Osteoblast (primary cell): ENCODE measurements at regions not wholly inside any gene's neighbourhood (a gene's known extent, or its start where the extent isn't known, plus 50 kb on each side); places are given as distances from the start of the nearest gene placed in this dataset.

ENCODE experiments used
- DNase-seq: peaks from one replicate; pipeline ENCODE4 v3.0.0; 2011; ENCODE audit warnings: low spot score, mixed read lengths; ENCODE audit not compliant: insufficient read length; ENCODE audit errors: missing footprints
- H2AFZ ChIP-seq: 2 replicates; pipeline ENCODE4 v1.6.0; 2011; ENCODE audit warnings: mild to moderate bottlenecking, low read length
- H3K27ac ChIP-seq: 2 replicates; pipeline ENCODE4 v1.5.1; 2011; ENCODE audit warnings: mild to moderate bottlenecking, low read depth, low read length, moderate library complexity
- H3K27me3 ChIP-seq: 2 replicates; pipeline ENCODE4 v1.6.0; 2012; ENCODE audit warnings: mild to moderate bottlenecking, control low read depth, inconsistent platforms, low read length, moderate library complexity; ENCODE audit not compliant: insufficient read depth
- H3K36me3 ChIP-seq: 2 replicates; pipeline ENCODE4 v1.5.1; 2011; ENCODE audit warnings: mild to moderate bottlenecking, low read length, control low read depth, moderate library complexity; ENCODE audit not compliant: insufficient read depth
- H3K4me1 ChIP-seq: 2 replicates; pipeline ENCODE4 v1.5.1; 2011; ENCODE audit warnings: mild to moderate bottlenecking, low read length, control low read depth, moderate library complexity; ENCODE audit not compliant: insufficient read depth
- H3K4me2 ChIP-seq: 2 replicates; pipeline ENCODE4 v1.6.0; 2011; ENCODE audit warnings: mild to moderate bottlenecking, low read length; ENCODE audit not compliant: insufficient read depth
- H3K4me3 ChIP-seq: fragments of 200-600 bp; sonication (generic); 3 replicates; pipeline ENCODE4 v1.5.1; 2012; ENCODE audit warnings: mild to moderate bottlenecking, low read length, inconsistent platforms; ENCODE audit not compliant: insufficient read depth
- H3K79me2 ChIP-seq: 2 replicates; pipeline ENCODE4 v1.6.0; 2012; ENCODE audit warnings: mild to moderate bottlenecking, low read length, control low read depth, inconsistent platforms; ENCODE audit not compliant: insufficient read depth
- H3K9me3 ChIP-seq: 2 replicates; pipeline ENCODE4 v1.5.1; 2011; ENCODE audit warnings: low read depth, low read length, control low read depth
- H4K20me1 ChIP-seq: 2 replicates; pipeline ENCODE4 v1.6.0; 2012; ENCODE audit warnings: mild to moderate bottlenecking, low read length, control low read depth; ENCODE audit not compliant: insufficient read depth
- CTCF ChIP-seq: IDR thresholded peaks from 2 replicates; pipeline ENCODE4 v1.5.1; 2011; ENCODE audit warnings: mild to moderate bottlenecking, low read depth, low read length, moderate library complexity; ENCODE audit errors: extremely low read depth

GRCh38 chr12:43057566-43057965 lies 468.0 kb upstream of the PRICKLE1 start:
- H3K9me3 ChIP-seq, result no peaks in the 10 kb centered on the region
- no peaks in the 10 kb centered on the region for H4K20me1 ChIP-seq
- H3K27me3 ChIP-seq, result no peaks in the 10 kb centered on the region
- no peak for DNase-seq
- no peak for TF ChIP-seq CTCF
- H3K4me1 ChIP-seq, result no peaks in the 10 kb centered on the region
- no peaks in the 10 kb centered on the region for H3K36me3 ChIP-seq
- H3K79me2 ChIP-seq, result no peaks in the 10 kb centered on the region
- no peak overlapping the region for H3K4me2 ChIP-seq
- no peak overlapping the region for H3K4me3 ChIP-seq
- H2AFZ ChIP-seq, result no peak overlapping the region
- H3K27ac ChIP-seq, result no peak overlapping the region

- H3K79me2 ChIP-seq, result no peaks in the 10 kb centered on the region
Measured at GRCh38 chr12:43054085-43054484, 464.5 kb upstream of the PRICKLE1 start.

GRCh38 chr12:43052441-43052840 lies 462.9 kb upstream of the PRICKLE1 start:
- H3K4me1 ChIP-seq, result no peaks in the 10 kb centered on the region
- no peaks in the 10 kb centered on the region for H3K27me3 ChIP-seq
- no peaks in the 10 kb centered on the region for H3K79me2 ChIP-seq
- H4K20me1 ChIP-seq, result no peaks in the 10 kb centered on the region
- no peak for TF ChIP-seq CTCF
- no peaks in the 10 kb centered on the region for H3K9me3 ChIP-seq
- H3K27ac ChIP-seq, result no peak overlapping the region
- H3K36me3 ChIP-seq, result no peaks in the 10 kb centered on the region
- no peak overlapping the region for H3K4me2 ChIP-seq
- no peak overlapping the region for H3K4me3 ChIP-seq
- no peak for DNase-seq
- no peak overlapping the region for H2AFZ ChIP-seq

More at GRCh38 chr12:43054085-43054484, 464.5 kb upstream of the PRICKLE1 start:
- Histone ChIP-seq H4K20me1 (no peaks in the 10 kb centered on the region), H3K4me3 (no peak overlapping the region), H3K4me2 (no peak overlapping the region), H3K9me3 (no peaks in the 10 kb centered on the region), H2AFZ (no peak overlapping the region), H3K36me3 (no peaks in the 10 kb centered on the region), H3K27me3 (no peaks in the 10 kb centered on the region), H3K4me1 (no peaks in the 10 kb centered on the region), H3K27ac (no peak overlapping the region)
- TF ChIP-seq CTCF, result no peak
- no peak for DNase-seq

- Histone ChIP-seq H3K4me2 (no peak overlapping the region), H3K79me2 (no peaks in the 10 kb centered on the region), H3K36me3 (no peaks in the 10 kb centered on the region), H3K27me3 (no peaks in the 10 kb centered on the region), H4K20me1 (no peaks in the 10 kb centered on the region), H3K4me1 (no peaks in the 10 kb centered on the region), H3K27ac (no peak overlapping the region), H3K9me3 (no peaks in the 10 kb centered on the region), H3K4me3 (no peak overlapping the region), H2AFZ (no peak overlapping the region)
- DNase-seq, result no peak
- no peak for TF ChIP-seq CTCF
Measured at GRCh38 chr12:43044241-43044640, 454.7 kb upstream of the PRICKLE1 start.
